ENCODE measurements at regions not wholly inside any gene's neighbourhood (a gene's known extent, or its start where the extent isn't known, plus 50 kb on each side); places are given as distances from the start of the nearest gene placed in this dataset.

GRCh38 chr2:189261431-189261841 is 81.9 kb upstream of the COL5A2 start:
- Histone ChIP-seq H3K36me3 (ENCODE audit: control insufficient read depth in 4 of 4, insufficient read depth in 3 of 4, low read depth in 1 of 4, low read length in 3 of 4) (no peaks in the 10 kb centered on the region), H3K4me3 (ENCODE audit: low read depth in 1 of 3, low read length in 3 of 3) (no peak overlapping the region), H3K9me3 (ENCODE audit: control insufficient read depth in 4 of 4, low read length in 3 of 4) (peaks cover 0 to 4% (median under 1%) of the 10 kb centered on the region in 4 donors), H3K4me1 (ENCODE audit: control insufficient read depth in 4 of 4, insufficient read depth in 4 of 4, low read length in 3 of 4) (no peaks in the 10 kb centered on the region), H3K9ac (ENCODE audit: low read depth in 1 of 2, low read length in 2 of 2) (no peak overlapping the region), H3K27me3 (ENCODE audit: control insufficient read depth in 4 of 4, insufficient read depth in 4 of 4, low read length in 3 of 4) (no peaks in the 10 kb centered on the region), H3K27ac (ENCODE audit: low read depth in 1 of 2, low read length in 2 of 2) (no peak overlapping the region)
- WGBS, result 74% methylated on average over 2 of the region's 2 CpGs
- TF ChIP-seq NR2F2 (IDR thresholded peaks at IDR 0.05), result no peak
- no peak for TF ChIP-seq ATF3 (IDR thresholded peaks at IDR 0.05)
- no peak for TF ChIP-seq YY1 (IDR thresholded peaks at IDR 0.05)
- no peak for TF ChIP-seq HNF4G (IDR thresholded peaks at IDR 0.05)
- no peak for TF ChIP-seq JUND (IDR thresholded peaks at IDR 0.05)
- no peak for TF ChIP-seq EGR1 (IDR thresholded peaks at IDR 0.05; ENCODE audit: low read depth in 2 of 2)
- TF ChIP-seq FOXA1 (IDR thresholded peaks at IDR 0.05), result no peak
- TF ChIP-seq SP1 (IDR thresholded peaks at IDR 0.05), result no peak
- no peak for TF ChIP-seq MAX (IDR thresholded peaks at IDR 0.05)
- no peak for TF ChIP-seq RXRA (IDR thresholded peaks at IDR 0.05)
- TF ChIP-seq HNF4A (conservative IDR thresholded peaks at IDR 0.05), result no peak
- no peak for TF ChIP-seq REST (IDR thresholded peaks at IDR 0.05)
- no peak for TF ChIP-seq GABPA (IDR thresholded peaks at IDR 0.05 in 1 of 2, conservative IDR thresholded peaks at IDR 0.05 in 1 of 2)
- no peak for TF ChIP-seq RAD21 (IDR thresholded peaks at IDR 0.05)
- TF ChIP-seq FOXA2 (IDR thresholded peaks at IDR 0.05), result no peak
- no peak for TF ChIP-seq TAF1 (conservative IDR thresholded peaks at IDR 0.05)
- TF ChIP-seq CTCF (IDR thresholded peaks at IDR 0.05; ENCODE audit: low read depth, low read length, missing input control), result no peak
- DNase-seq (ENCODE audit: low spot score), result no peak

GRCh38 chr2:189261916-189262315 is 82.4 kb upstream of the COL5A2 start:
- no peak for DNase-seq (ENCODE audit: low spot score)
- H3K4me1 ChIP-seq (ENCODE audit: control insufficient read depth in 4 of 4, insufficient read depth in 4 of 4, low read length in 3 of 4), result no peaks in the 10 kb centered on the region
- no peaks in the 10 kb centered on the region for H3K36me3 ChIP-seq (ENCODE audit: control insufficient read depth in 4 of 4, insufficient read depth in 3 of 4, low read depth in 1 of 4, low read length in 3 of 4)
- no peak overlapping the region for H3K27ac ChIP-seq (ENCODE audit: low read depth in 1 of 2, low read length in 2 of 2)
- peaks cover 0 to 4% (median under 1%) of the 10 kb centered on the region in 4 donors for H3K9me3 ChIP-seq (ENCODE audit: control insufficient read depth in 4 of 4, low read length in 3 of 4)
- TF ChIP-seq JUND (IDR thresholded peaks at IDR 0.05), result no peak
- no peak for TF ChIP-seq NR2F2 (IDR thresholded peaks at IDR 0.05)
- TF ChIP-seq YY1 (IDR thresholded peaks at IDR 0.05), result no peak
- no peak for TF ChIP-seq HNF4G (IDR thresholded peaks at IDR 0.05)
- TF ChIP-seq RXRA (IDR thresholded peaks at IDR 0.05), result no peak
- no peak for TF ChIP-seq ZBTB33 (IDR thresholded peaks at IDR 0.05)
- no peak for TF ChIP-seq HNF4A (conservative IDR thresholded peaks at IDR 0.05)
- TF ChIP-seq MAX (IDR thresholded peaks at IDR 0.05), result no peak
- TF ChIP-seq RAD21 (IDR thresholded peaks at IDR 0.05), result no peak
- no peak for TF ChIP-seq GABPA (IDR thresholded peaks at IDR 0.05 in 1 of 2, conservative IDR thresholded peaks at IDR 0.05 in 1 of 2)
- no peak for TF ChIP-seq TAF1 (conservative IDR thresholded peaks at IDR 0.05)
- no peak for TF ChIP-seq EGR1 (IDR thresholded peaks at IDR 0.05; ENCODE audit: low read depth in 2 of 2)
- no peak for TF ChIP-seq CTCF (IDR thresholded peaks at IDR 0.05; ENCODE audit: low read depth, low read length, missing input control)
- no peaks in the 10 kb centered on the region for H3K27me3 ChIP-seq (ENCODE audit: control insufficient read depth in 4 of 4, insufficient read depth in 4 of 4, low read length in 3 of 4)
- H3K9ac ChIP-seq (ENCODE audit: low read depth in 1 of 2, low read length in 2 of 2), result no peak overlapping the region
- no peak overlapping the region for H3K4me3 ChIP-seq (ENCODE audit: low read depth in 1 of 3, low read length in 3 of 3)
- 96% methylated on average over 1 of the region's 1 CpG for WGBS

All from liver (tissue), 8 donors.